Urothelium cell line (cell line): ENCODE measurements at regions not wholly inside any gene's neighbourhood (a gene's known extent, or its start where the extent isn't known, plus 50 kb on each side); places are given as distances from the start of the nearest gene placed in this dataset.

Experiments
- DNase-seq: peaks from one replicate; pipeline ENCODE4 v3.0.0; 2011; ENCODE audit warnings: low spot score, mixed read lengths
- FAIRE-seq: peaks from 2 replicates; lab custom pipeline; 2011; peaks lifted over from hg19 to GRCh38; lab: Jason Lieb, UNC

GRCh38 chr4:125433453-125433852 is 118.7 kb downstream of the FAT4 start:
- DNase-seq (no peak), FAIRE-seq (no peak)

GRCh38 chr4:125434136-125434535 is 119.4 kb downstream of the FAT4 start:
- FAIRE-seq (no peak), DNase-seq (no peak)

GRCh38 chr4:125440814-125441213 is 126.1 kb downstream of the FAT4 start:
- DNase-seq = no peak
- FAIRE-seq = no peak

GRCh38 chr4:125444166-125444565 is 129.4 kb downstream of the FAT4 start:
- FAIRE-seq (no peak), DNase-seq (no peak)

- no peak for FAIRE-seq
- no peak for DNase-seq
Observed at GRCh38 chr4:125445525-125445924, 130.8 kb downstream of the FAT4 start.

GRCh38 chr4:125447551-125448290 is 133.0 kb downstream of the FAT4 start:
- DNase-seq (no peak), FAIRE-seq (no peak)

- FAIRE-seq (no peak), DNase-seq (no peak)
Observed at GRCh38 chr4:125456075-125456474, 141.3 kb downstream of the FAT4 start.

GRCh38 chr4:125459531-125459930 is 144.8 kb downstream of the FAT4 start:
- DNase-seq (no peak), FAIRE-seq (no peak)

- FAIRE-seq = no peak
Observed at GRCh38 chr4:125461676-125462363, 147.1 kb downstream of the FAT4 start.

GRCh38 chr4:125464146-125464545 is 149.4 kb downstream of the FAT4 start:
- FAIRE-seq = no peak
- DNase-seq = no peak

More at GRCh38 chr4:125461676-125462363, 147.1 kb downstream of the FAT4 start:
- DNase-seq = no peak

- no peak for DNase-seq
- no peak for FAIRE-seq
Observed at GRCh38 chr4:125481334-125482045, 166.7 kb downstream of the FAT4 start.

- no peak for FAIRE-seq
Observed at GRCh38 chr4:125482822-125483221, 168.1 kb downstream of the FAT4 start.

GRCh38 chr4:125483278-125483677 is 168.5 kb downstream of the FAT4 start:
- DNase-seq (no peak), FAIRE-seq (no peak)

More at GRCh38 chr4:125482822-125483221, 168.1 kb downstream of the FAT4 start:
- no peak for DNase-seq

GRCh38 chr4:125484912-125485311 is 170.2 kb downstream of the FAT4 start:
- no peak for FAIRE-seq

GRCh38 chr4:125486351-125486750 is 171.6 kb downstream of the FAT4 start:
- DNase-seq (no peak), FAIRE-seq (no peak)

More at GRCh38 chr4:125484912-125485311, 170.2 kb downstream of the FAT4 start:
- no peak for DNase-seq

- no peak for FAIRE-seq
- DNase-seq = no peak
Observed at GRCh38 chr4:125489952-125490690, 175.4 kb downstream of the FAT4 start.

GRCh38 chr4:125492957-125493356 is 178.2 kb downstream of the FAT4 start:
- FAIRE-seq = no peak
- DNase-seq = no peak

GRCh38 chr4:125497861-125498260 is 183.1 kb downstream of the FAT4 start:
- DNase-seq (no peak), FAIRE-seq (no peak)

- DNase-seq (no peak), FAIRE-seq (no peak)
Observed at GRCh38 chr4:125498981-125499380, 184.2 kb downstream of the FAT4 start.

GRCh38 chr4:125501090-125501489 is 186.3 kb downstream of the FAT4 start:
- no peak for FAIRE-seq
- DNase-seq = no peak

GRCh38 chr4:125501568-125501967 is 186.8 kb downstream of the FAT4 start:
- DNase-seq (no peak), FAIRE-seq (no peak)
